ENCODE measurements at regions not wholly inside any gene's neighbourhood (a gene's known extent, or its start where the extent isn't known, plus 50 kb on each side); places are given as distances from the start of the nearest gene placed in this dataset.

- peak; percentile 33 for DNase-seq (ENCODE audit: low spot score)
Observed at GRCh38 chr2:100627330-100628300, 64.8 kb downstream of the PDCL3 start.

GRCh38 chr2:100628506-100628905, 65.7 kb downstream of the PDCL3 start:
- no peak for DNase-seq (ENCODE audit: low spot score)

- DNase-seq (ENCODE audit: low spot score): peak; percentile 17
Observed at GRCh38 chr2:100629309-100629708, 66.5 kb downstream of the PDCL3 start.

- DNase-seq (ENCODE audit: low spot score): peak; percentile 23
Observed at GRCh38 chr2:100630473-100630977, 67.7 kb downstream of the PDCL3 start.

DNA sequence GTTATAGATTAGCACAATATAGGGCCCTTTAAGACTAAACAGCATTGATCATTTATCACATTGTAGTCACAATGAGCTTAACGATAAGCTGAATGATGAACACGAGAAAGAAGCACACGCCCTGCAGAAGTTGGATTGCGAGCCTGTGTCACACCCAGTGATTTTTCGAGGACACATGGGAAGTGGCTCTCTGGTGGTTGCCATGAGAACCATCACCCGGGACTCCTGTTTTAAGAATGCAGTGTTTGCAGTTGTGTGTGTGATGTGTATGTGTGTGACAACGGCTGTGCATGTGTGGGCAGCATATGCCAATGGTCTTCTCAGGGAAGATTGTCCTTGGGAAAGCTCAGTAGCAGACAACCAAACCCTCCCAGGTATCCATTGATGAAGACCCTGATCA, 69.2 kb downstream of the PDCL3 start:
- no peak for DNase-seq (ENCODE audit: low spot score)

- no peak for DNase-seq (ENCODE audit: low spot score)
Observed at GRCh38 chr2:100632759-100633158, 70.0 kb downstream of the PDCL3 start.

DNA sequence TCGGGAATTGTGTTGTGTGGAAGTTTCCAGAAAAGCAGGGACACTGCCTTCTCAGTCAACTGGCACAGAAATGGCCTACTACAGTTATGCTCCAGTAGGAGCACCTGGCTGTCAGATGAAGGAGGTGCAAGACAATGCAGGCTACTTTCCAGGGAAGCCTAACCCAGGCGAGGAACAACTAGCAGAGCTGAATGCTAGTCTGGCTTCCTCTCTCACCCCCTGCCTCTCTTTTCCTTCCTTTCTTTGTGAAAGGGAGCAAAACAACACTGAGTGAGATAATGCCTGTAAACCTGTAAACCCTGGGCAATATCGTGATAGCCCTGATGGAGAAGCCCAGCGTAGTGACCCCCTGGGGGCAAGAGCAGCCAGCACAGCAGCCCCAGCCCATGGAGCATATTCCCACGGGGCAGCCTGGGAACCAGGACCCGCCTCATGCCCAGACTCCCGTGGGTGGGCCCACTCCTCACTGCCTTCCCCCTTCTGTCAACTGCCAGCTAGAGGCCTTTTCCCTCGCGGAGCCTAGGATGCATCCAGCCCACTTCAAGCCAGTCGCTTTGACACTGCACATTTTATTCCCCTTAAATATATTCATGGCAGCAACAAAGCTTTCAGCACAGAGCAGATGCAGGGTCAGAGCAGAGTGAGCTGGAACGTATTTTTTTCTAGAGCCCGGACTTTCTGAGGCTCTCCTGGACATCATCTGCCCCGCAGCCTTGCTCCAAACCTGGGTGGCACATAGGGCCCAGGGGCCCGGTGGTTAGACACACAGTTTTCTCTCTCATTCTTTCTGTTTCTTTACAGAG, 77.0 kb downstream of the PDCL3 start:
- no peak for DNase-seq (ENCODE audit: low spot score)

DNA sequence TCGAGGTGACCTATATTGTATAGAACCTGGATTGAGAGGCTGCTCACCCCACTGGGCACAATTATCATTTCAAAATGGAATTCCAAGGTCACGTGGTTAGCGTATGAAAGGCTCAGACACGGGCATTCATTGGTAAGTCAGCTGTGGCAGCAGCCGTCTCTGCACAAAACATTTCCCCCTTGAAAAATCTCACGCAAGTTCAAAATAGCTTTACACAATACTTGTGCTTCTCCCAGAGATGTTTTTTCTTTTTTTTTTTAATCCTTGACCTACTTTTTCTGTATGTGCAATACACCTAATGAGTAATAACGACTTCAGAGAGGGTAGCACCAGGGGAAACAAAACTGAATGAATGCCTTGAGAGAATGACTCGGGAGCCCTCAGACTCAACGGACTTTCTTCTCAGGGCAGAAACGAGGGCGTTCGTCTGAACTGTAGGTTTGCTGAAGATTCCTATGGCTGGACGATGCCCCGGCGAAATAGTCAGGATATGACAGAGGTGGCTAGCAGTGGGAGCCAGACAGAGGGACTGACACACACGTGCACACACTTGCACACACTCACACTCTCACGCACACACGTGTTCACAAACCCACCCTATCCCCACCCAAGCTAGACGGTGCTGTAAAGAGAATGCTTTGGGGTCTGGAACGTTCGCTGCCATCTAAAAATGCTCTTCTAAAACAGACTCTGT, 77.8 kb downstream of the PDCL3 start:
- DNase-seq (ENCODE audit: low spot score): no peak

GRCh38 chr2:100641125-100641435, 78.3 kb downstream of the PDCL3 start:
- DNase-seq (ENCODE audit: low spot score): no peak

DNA sequence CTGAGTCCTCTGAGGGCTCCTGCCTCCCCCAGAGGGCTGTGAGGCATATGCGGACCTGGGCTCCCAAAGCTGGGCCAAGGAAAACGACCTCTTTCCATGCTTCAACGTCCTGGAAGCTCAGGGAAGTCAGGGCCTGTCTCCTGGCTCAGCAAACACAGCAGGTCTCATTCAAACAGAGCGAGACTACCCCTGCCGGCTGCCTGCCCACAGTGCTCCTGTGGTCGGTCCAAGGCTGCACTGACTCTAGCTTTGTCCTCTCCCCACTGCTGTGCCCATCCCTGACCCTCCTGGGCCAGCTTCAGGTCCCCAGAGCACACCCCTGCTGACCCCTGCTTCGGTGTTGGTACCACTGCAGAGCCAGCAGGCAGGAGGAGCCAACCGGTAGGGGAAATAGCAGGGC, 79.6 kb downstream of the PDCL3 start:
- DNase-seq (ENCODE audit: low spot score): no peak

GRCh38 chr2:100643467-100643866, 80.7 kb downstream of the PDCL3 start:
- DNase-seq (ENCODE audit: low spot score): peak; percentile 3

- peak; percentile 12 for DNase-seq (ENCODE audit: low spot score)
Observed at GRCh38 chr2:100643906-100644501, 81.2 kb downstream of the PDCL3 start.

GRCh38 chr2:100645695-100646429, 83.1 kb downstream of the PDCL3 start:
- DNase-seq (ENCODE audit: low spot score): peak; percentile 25

DNA sequence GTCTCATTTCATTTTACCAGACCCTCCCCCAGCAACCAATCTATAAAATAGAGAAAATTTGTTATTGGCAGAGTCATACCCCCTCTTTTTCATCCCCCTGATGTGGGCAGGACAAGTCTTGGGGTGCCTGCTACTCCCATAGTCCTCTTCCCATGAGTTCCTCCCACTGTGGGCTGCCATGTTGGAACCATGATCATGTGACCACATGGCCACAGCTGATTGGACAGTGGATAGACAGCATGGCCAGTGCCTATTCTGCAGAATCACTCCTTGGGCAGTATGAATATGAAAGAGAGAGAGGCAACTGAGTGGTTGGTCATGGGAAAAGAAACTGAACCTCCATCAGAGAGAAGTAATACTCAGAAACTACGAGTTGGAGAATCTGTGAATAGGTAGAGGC, 84.9 kb downstream of the PDCL3 start:
- no peak for DNase-seq (ENCODE audit: low spot score)

DNA sequence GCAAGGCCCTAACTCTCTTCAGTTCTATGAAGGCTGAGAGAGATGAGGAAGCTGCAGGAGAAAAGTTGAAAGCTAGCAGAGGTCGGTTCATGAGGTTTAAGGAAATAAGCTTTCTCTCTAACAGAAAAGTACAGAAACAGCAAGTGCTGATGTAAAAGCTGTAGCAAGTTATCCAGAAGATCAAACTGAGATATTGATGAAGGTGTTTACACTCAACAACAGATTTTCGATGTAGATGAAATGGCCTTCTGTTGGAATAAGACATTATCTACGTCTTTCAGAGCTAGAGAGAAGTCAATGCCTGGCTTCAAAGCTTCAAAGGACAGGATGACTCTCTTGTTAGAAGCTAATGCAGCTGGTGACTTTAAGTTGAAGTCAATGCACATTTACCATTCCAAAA, 87.4 kb downstream of the PDCL3 start:
- no peak for DNase-seq (ENCODE audit: low spot score)

DNA sequence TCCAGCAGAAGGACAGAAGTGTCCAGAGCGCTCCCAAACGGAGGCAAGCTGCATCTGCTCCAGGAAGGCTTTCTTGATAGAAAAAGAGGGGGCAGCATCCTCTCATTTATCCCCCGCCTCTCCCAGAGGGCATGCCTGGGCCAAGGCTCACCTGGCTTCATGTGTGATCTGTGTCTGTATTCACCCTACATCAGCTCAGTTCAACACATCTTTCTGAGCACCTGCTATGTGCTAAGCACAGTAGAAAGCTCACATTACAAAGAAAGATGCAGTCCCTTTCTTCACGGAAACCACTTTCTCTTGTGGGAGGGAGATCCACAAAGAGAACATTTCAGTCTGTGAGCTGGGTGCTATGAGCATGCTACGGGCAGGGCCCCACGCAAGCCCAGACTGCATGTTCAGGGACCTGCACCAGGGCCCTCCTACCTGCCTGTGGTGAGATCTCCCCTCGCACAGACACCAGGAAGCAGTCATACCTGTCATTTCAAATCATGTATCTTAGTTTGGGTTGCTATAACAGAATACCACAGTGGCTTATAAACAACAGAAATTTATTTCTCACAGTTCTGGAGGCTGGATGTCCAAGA, 90.7 kb downstream of the PDCL3 start:
- DNase-seq (ENCODE audit: low spot score): no peak

- DNase-seq (ENCODE audit: low spot score): no peak
Observed at GRCh38 chr2:100654611-100655010, 91.8 kb downstream of the PDCL3 start.

- DNase-seq (ENCODE audit: low spot score): no peak
Observed at GRCh38 chr2:100655446-100655845, 92.7 kb downstream of the PDCL3 start.

GRCh38 chr2:100655936-100656534, 93.2 kb downstream of the PDCL3 start:
- no peak for DNase-seq (ENCODE audit: low spot score)

DNA sequence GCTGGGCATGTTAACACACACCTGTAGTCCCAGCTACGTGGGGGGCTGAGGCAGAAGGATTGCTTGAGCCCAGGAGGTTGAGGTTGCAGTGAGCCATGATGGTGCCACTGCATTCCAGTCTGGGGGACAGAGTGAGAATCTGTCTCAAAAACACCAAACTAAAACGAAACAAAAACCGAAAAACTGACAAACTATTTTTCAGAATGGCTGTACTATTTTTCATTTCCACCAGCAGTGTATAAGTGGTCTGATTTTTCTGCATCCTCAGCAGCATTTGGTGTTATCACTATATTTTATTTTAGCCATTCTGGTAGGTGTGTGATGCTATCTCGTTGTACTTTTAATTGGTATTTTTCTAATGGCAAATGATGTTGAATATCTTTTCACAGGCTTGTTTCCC, 95.2 kb downstream of the PDCL3 start:
- no peak for DNase-seq (ENCODE audit: low spot score)
